ENCODE measurements at regions not wholly inside any gene's neighbourhood (a gene's known extent, or its start where the extent isn't known, plus 50 kb on each side); places are given as distances from the start of the nearest gene placed in this dataset.

DNA sequence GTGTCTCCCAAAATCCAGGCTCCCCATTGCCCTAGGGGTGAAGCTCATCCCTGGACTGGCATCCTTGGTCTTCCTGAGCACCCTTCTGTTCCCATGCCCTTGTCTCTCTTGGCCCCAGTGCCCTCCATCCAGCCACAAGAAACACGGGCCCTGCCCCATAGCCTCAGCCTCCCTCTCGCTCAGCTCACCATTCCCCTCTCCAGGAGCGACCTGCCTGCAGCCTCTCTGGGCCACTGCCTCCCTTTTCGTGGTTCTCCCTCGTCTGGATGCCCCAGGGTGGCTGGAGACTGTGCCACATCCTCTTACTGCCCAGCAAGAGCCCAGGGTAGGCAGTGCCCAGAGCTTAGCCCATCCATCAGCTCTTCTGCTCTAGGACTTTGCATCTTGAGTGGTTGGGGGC lies 532.1 kb downstream of the TBC1D22A start:
- H3K4me1 ChIP-seq, result no peaks in the 10 kb centered on the region
- DNase-seq (ENCODE audit: low spot score in 2 of 2), result no peak
- no peaks in the 10 kb centered on the region for H3K36me3 ChIP-seq (replicated peaks)
- in situ Hi-C loops (cut with MboI; ENCODE audit: low sequenced_read_pairs), result no loop called here
- H3K4me3 ChIP-seq, result no peak overlapping the region
- no peaks in the 10 kb centered on the region for H3K9me3 ChIP-seq
- H3K27me3 ChIP-seq (ENCODE audit: low read depth), result no peaks in the 10 kb centered on the region

DNA sequence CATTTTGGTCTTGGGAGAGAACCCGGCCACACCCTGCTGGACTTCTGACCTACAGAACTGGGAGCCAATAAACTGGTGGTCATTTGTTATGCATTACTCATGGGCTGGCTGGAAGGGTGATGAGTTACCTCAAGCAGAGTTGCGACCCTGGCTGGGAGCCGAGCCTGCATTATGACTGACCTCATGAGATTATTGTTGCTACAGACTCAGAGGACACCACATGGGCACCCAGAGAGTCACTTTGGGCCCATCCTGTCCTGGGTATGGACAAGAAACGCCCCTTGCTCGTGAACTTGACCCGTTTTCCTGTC lies 531.7 kb downstream of the TBC1D22A start:
- no peaks in the 10 kb centered on the region for H3K36me3 ChIP-seq (replicated peaks)
- no peaks in the 10 kb centered on the region for H3K27me3 ChIP-seq (ENCODE audit: low read depth)
- no peaks in the 10 kb centered on the region for H3K9me3 ChIP-seq
- DNase-seq (ENCODE audit: low spot score in 2 of 2), result no peak
- H3K4me3 ChIP-seq, result no peak overlapping the region
- no peaks in the 10 kb centered on the region for H3K4me1 ChIP-seq
- in situ Hi-C loops (cut with MboI; ENCODE audit: low sequenced_read_pairs), result no loop called here

DNA sequence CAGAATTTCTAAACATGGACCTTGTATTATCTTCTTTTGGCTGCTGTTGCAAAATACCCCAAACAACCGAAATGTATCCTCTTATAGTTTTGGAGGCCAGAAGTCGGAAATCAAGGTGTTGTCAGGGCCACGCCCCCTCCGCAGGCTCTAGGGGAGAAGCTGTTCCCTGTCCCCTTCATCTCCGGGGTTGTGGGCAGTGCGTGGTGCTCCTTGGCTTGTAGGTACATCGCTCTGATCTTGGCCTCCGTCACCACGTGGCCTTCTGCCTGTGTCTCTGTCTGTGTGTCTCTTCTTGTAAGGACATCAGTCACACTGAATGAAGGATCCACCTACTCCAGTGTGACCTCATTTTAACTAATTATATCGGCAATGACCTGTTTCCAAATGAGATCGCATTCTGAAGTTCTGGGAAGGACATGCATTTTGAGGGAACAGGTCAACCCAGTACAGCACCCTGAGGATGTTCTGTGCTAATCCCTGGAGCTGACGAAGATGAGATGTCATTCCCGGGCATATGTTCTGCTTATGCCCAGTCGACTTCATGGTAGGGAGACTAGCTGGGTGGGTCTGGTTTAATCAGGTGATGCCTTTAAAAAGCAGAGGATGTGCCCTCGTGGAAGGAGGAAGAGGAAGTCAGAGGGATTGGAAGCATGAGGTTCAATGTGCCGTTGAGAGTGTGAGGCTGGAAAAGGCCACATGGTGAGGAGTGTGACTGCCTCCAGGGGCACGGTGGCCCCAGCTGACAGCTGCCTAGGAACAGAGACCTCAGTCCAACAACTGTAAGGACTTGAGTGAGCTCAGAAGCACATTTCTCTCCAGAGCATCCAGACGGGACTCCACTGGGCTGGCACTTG lies 531.1 kb downstream of the TBC1D22A start:
- Histone ChIP-seq H3K4me1 (no peaks in the 10 kb centered on the region), H3K36me3 (replicated peaks) (no peaks in the 10 kb centered on the region), H3K4me3 (no peak overlapping the region), H3K27me3 (ENCODE audit: low read depth) (no peaks in the 10 kb centered on the region), H3K9me3 (no peaks in the 10 kb centered on the region)
- DNase-seq (ENCODE audit: low spot score in 2 of 2), result no peak
- in situ Hi-C loops (cut with MboI; ENCODE audit: low sequenced_read_pairs), result no loop called here

DNA sequence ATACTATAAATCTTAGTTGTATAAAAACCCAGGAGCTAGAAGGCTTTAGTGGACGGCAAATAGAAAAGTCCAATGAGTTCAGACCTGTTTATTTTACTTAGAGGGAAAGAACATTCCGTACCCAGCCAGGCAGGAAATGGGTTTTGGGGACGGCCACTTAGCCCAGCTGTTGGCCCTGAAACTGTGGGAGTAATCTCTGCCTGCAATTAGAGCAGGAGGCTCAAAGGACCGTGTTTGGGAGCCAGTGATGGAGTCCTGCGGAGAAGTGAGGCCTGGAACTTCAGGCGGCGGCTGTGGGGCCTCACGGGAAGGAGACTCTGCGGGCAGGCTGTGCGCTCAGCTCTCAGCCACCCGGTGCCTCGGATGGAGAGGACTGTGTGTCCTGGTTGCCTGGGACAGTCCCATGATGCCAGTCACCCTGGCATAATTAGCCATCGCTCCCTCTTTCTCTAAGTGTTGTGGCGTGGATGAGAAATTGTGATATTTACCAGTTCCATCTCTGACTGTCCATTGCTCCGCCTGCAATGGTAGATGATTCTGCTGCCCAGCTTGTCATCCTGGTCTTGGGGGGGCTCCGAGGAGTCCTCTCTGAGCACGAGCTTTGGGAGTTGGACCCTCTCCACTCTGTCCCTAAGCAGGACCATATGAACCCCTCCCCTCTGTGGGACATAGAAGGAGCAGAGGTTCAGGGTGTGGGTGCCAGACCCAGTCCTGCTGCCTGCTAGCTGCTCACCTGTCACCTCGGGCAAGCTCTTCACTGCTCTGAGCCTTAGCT lies 530.3 kb downstream of the TBC1D22A start:
- Histone ChIP-seq H3K4me1 (no peaks in the 10 kb centered on the region), H3K27me3 (ENCODE audit: low read depth) (no peaks in the 10 kb centered on the region), H3K36me3 (replicated peaks) (no peaks in the 10 kb centered on the region), H3K4me3 (no peak overlapping the region), H3K9me3 (no peaks in the 10 kb centered on the region)
- in situ Hi-C loops (cut with MboI; ENCODE audit: low sequenced_read_pairs), result no loop called here
- DNase-seq (ENCODE audit: low spot score in 2 of 2), result no peak

DNA sequence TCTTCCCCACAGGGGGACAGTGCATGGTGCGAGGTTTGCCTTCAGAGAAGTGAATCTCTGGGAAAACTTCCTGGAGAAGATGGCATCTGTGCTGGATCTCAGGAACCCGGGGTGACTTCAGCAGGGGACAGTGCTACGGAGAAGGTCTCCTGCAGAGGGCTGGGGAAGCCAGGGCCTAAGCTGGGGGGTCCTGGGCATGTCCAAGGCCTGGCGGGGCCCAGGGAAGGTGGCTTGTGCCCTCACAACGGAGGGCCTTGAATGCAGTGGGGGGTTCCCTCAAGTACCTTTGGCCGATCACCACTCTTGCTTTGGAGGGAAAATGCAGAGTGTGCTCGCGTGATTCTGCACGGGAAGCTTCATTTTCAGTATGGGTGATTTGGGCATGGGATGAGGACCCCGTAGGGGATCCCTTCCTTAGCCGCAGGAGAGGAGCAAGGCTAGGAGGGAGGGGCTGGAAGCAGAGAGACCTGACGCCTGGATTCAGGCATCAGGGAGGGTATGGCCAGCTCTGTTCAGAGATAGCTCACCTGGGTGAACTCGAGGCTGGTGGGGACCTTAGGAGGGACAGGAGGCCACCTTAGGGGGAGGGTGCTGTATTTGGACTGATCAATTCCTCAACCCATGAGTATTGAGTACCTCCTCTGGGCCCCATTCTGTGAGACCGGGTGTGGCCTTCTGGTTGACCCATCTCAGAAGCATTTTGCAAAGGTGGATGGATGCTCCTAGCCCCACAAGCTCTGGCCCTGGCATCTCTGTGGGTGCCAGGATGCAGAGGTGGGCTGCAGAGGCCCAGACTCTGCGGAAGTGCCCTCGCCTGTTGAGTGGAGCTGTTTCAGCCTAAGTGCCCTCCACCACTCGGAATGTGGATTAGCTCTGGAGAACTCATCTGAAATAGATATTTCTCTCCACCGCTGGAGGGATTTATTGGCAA lies 529.4 kb downstream of the TBC1D22A start:
- Histone ChIP-seq H3K9me3 (no peaks in the 10 kb centered on the region), H3K27me3 (ENCODE audit: low read depth) (no peaks in the 10 kb centered on the region), H3K4me1 (no peaks in the 10 kb centered on the region), H3K36me3 (replicated peaks) (no peaks in the 10 kb centered on the region), H3K4me3 (no peak overlapping the region)
- DNase-seq (ENCODE audit: low spot score in 2 of 2), result no peak
- in situ Hi-C loops (cut with MboI; ENCODE audit: low sequenced_read_pairs), result no loop called here

DNA sequence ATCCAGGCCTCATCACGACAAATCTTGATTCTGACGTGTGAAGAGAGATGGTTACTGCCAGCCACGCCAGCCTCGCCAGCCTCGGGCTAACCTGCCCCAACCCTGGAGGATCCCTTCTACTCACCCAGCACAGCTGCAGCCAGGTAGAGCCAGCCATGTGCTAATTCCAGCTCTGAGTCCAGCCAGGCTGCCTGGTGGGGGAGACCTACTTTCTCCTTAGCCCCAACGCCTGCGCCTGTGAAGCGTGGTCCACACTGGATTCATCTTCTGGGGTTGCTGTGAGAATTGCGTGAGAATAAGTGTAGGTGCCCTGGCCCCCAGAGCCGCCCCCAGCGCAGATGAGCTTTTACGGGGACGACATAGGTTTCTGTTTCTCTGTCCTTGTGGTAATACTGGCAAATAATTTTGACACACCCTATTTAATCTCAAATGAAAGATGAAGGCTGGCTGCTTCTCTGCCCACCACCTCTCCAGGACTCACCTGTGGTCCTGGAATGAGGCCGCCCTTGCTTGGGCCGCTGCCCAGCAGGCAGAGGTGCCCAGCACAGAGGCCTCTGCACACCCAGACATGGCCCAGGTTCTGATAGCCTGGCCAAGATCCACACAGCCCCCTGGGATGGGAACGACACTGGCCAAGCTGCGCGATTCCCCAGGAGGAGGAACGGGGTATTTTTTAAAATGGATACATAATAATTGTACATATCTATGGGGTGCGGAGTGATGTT lies 528.4 kb downstream of the TBC1D22A start:
- in situ Hi-C loops (cut with MboI; ENCODE audit: low sequenced_read_pairs), result no loop called here
- no peak for DNase-seq (ENCODE audit: low spot score in 2 of 2)
- Histone ChIP-seq H3K36me3 (replicated peaks) (no peaks in the 10 kb centered on the region), H3K4me3 (no peak overlapping the region), H3K27me3 (ENCODE audit: low read depth) (no peaks in the 10 kb centered on the region), H3K9me3 (no peaks in the 10 kb centered on the region), H3K4me1 (no peaks in the 10 kb centered on the region)

- Histone ChIP-seq H3K4me3 (no peak overlapping the region), H3K9me3 (no peaks in the 10 kb centered on the region), H3K4me1 (no peaks in the 10 kb centered on the region), H3K27me3 (ENCODE audit: low read depth) (no peaks in the 10 kb centered on the region), H3K36me3 (replicated peaks) (no peaks in the 10 kb centered on the region)
- no peak for DNase-seq (ENCODE audit: low spot score in 2 of 2)
- in situ Hi-C loops (cut with MboI; ENCODE audit: low sequenced_read_pairs), result no loop called here
Measured at GRCh38 chr22:47289336-47289985, 527.0 kb downstream of the TBC1D22A start.

DNA sequence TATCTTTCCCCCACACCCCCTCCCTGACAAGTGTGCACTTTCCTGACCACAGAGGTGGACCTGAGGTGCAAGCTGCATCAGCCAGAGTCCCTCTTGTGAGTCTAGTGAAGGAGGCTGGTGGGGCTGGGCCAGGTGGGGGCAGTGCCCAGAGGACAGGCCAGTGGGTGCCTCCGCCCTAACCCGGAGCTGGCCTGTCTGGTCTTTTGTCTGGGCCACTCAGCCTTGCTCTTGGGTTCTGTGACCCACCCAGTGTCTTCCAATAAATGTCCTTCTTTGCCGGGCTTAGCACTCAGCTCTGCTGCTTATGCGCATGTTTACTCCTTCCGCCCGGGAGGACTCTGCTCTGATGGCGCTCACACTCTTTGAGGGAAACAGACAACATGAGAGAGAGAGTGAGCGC lies 526.2 kb downstream of the TBC1D22A start:
- H3K27me3 ChIP-seq (ENCODE audit: low read depth), result no peaks in the 10 kb centered on the region
- H3K36me3 ChIP-seq (replicated peaks), result no peaks in the 10 kb centered on the region
- H3K4me1 ChIP-seq, result no peaks in the 10 kb centered on the region
- H3K4me3 ChIP-seq, result no peak overlapping the region
- DNase-seq (ENCODE audit: low spot score in 2 of 2), result no peak
- H3K9me3 ChIP-seq, result no peaks in the 10 kb centered on the region
- in situ Hi-C loops (cut with MboI; ENCODE audit: low sequenced_read_pairs), result no loop called here

DNA sequence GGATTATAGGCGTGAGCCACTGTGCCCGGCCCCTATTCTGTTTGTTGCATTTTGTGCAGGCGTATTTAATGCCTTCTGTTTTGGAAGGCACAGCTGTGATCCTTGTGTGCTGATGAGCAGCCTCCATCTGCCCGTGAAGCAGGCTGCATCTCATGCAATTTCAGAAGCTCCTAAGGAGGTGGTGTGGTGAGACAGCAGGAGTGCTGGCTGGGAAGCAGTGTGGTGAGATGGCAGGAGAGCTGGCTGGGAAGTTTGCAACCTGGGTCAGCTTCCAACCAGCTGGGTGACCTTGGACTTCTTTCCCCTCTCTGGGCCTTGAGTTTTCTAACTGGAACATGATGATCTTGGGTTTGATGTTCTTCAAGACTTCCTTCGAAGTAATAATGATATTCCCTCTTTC lies 525.1 kb downstream of the TBC1D22A start:
- no peak for DNase-seq (ENCODE audit: low spot score in 2 of 2)
- Histone ChIP-seq H3K4me3 (no peak overlapping the region), H3K27me3 (ENCODE audit: low read depth) (no peaks in the 10 kb centered on the region), H3K9me3 (no peaks in the 10 kb centered on the region), H3K36me3 (replicated peaks) (no peaks in the 10 kb centered on the region), H3K4me1 (no peaks in the 10 kb centered on the region)
- in situ Hi-C loops (cut with MboI; ENCODE audit: low sequenced_read_pairs), result no loop called here

- no peaks in the 10 kb centered on the region for H3K36me3 ChIP-seq (replicated peaks)
- no peaks in the 10 kb centered on the region for H3K27me3 ChIP-seq (ENCODE audit: low read depth)
- H3K9me3 ChIP-seq, result no peaks in the 10 kb centered on the region
- H3K4me1 ChIP-seq, result no peaks in the 10 kb centered on the region
- no peak for DNase-seq (ENCODE audit: low spot score in 2 of 2)
- in situ Hi-C loops (cut with MboI; ENCODE audit: low sequenced_read_pairs), result no loop called here
- H3K4me3 ChIP-seq, result no peak overlapping the region
Measured at GRCh38 chr22:47286590-47286989, 524.1 kb downstream of the TBC1D22A start.

DNA sequence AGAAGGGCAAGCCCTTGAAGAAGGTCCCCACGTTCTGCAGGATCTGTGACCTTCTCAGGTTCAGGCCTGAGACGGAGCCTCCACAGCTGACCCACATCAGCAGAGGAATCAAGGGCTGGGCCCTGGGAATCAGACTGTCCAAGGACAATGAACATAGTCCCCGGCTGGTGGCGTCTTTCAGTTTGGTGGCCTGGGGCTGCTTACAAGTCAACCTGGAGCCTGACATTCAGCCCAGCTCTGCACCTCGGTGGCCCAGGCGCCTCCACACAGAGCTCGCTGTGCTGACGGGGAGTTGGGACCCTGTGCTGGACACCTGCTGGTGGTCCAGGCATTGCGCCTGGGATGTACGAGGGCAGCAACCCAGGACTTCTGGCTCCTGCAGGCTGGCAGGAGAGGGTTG lies 523.5 kb downstream of the TBC1D22A start:
- in situ Hi-C loops (cut with MboI; ENCODE audit: low sequenced_read_pairs), result no loop called here
- no peak for DNase-seq (ENCODE audit: low spot score in 2 of 2)
- no peaks in the 10 kb centered on the region for H3K4me1 ChIP-seq
- no peaks in the 10 kb centered on the region for H3K9me3 ChIP-seq
- no peak overlapping the region for H3K4me3 ChIP-seq
- no peaks in the 10 kb centered on the region for H3K36me3 ChIP-seq (replicated peaks)
- no peaks in the 10 kb centered on the region for H3K27me3 ChIP-seq (ENCODE audit: low read depth)

- Histone ChIP-seq H3K4me3 (no peak overlapping the region), H3K27me3 (ENCODE audit: low read depth) (no peaks in the 10 kb centered on the region; the same call in 1 of the 2 replicates), H3K4me1 (no peaks in the 10 kb centered on the region), H3K9me3 (no peaks in the 10 kb centered on the region), H3K36me3 (replicated peaks) (no peaks in the 10 kb centered on the region)
- in situ Hi-C loops (cut with MboI; ENCODE audit: low sequenced_read_pairs), result no loop called here
- no peak for DNase-seq (ENCODE audit: low spot score in 2 of 2)
Measured at GRCh38 chr22:47284822-47285221, 522.4 kb downstream of the TBC1D22A start.

GRCh38 chr22:47284360-47284759 lies 521.9 kb downstream of the TBC1D22A start:
- no peak for DNase-seq (ENCODE audit: low spot score in 2 of 2)
- in situ Hi-C loops (cut with MboI; ENCODE audit: low sequenced_read_pairs), result no loop called here
- no peaks in the 10 kb centered on the region; the same call in 1 of the 2 replicates for H3K27me3 ChIP-seq (ENCODE audit: low read depth)
- no peaks in the 10 kb centered on the region for H3K4me1 ChIP-seq
- H3K36me3 ChIP-seq (replicated peaks), result no peaks in the 10 kb centered on the region
- H3K9me3 ChIP-seq, result no peaks in the 10 kb centered on the region
- H3K4me3 ChIP-seq, result no peak overlapping the region
